ENCODE measurements at regions not wholly inside any gene's neighbourhood (a gene's known extent, or its start where the extent isn't known, plus 50 kb on each side); places are given as distances from the start of the nearest gene placed in this dataset.
"Not testable (repeated sequence)": the region's sequence is repeated elsewhere in the genome, so short reads cannot be mapped to it uniquely, and the experiment has no call there.

GRCh38 chr2:133641942-133642725 is 73.9 kb upstream of the NCKAP5 start:
- Histone ChIP-seq H3K9me3 (ENCODE audit: insufficient read depth, low read length) (no peaks in the 10 kb centered on the region), H3K4me1 (ENCODE audit: insufficient read depth, insufficient read length) (no peaks in the 10 kb centered on the region), H3K27me3 (ENCODE audit: insufficient read depth, insufficient read length) (no peaks in the 10 kb centered on the region), H3K36me3 (ENCODE audit: insufficient read depth, insufficient read length, low read length) (no peaks in the 10 kb centered on the region), H3K4me3 (ENCODE audit: insufficient read length, low read depth) (no peak overlapping the region), H3K9ac (ENCODE audit: insufficient read length, low read depth) (no peak overlapping the region)
- TF ChIP-seq SUZ12 (IDR thresholded peaks at IDR 0.05; ENCODE audit: extremely low read depth, insufficient read depth, insufficient read length) (no peak), YY1 (IDR thresholded peaks at IDR 0.05; ENCODE audit: insufficient read depth, insufficient read length) (no peak), ZNF274 (IDR thresholded peaks at IDR 0.05; ENCODE audit: low read depth, low read length) (no peak)
- DNase-seq (ENCODE audit: low read depth, low spot score): no peak

- Histone ChIP-seq H3K9me3 (ENCODE audit: insufficient read depth, low read length) (no peaks in the 10 kb centered on the region), H3K4me3 (ENCODE audit: insufficient read length, low read depth) (no peak overlapping the region), H3K9ac (ENCODE audit: insufficient read length, low read depth) (no peak overlapping the region), H3K4me1 (ENCODE audit: insufficient read depth, insufficient read length) (no peaks in the 10 kb centered on the region), H3K27me3 (ENCODE audit: insufficient read depth, insufficient read length) (no peaks in the 10 kb centered on the region), H3K36me3 (ENCODE audit: insufficient read depth, insufficient read length, low read length) (no peaks in the 10 kb centered on the region)
- no peak for TF ChIP-seq SUZ12 (IDR thresholded peaks at IDR 0.05; ENCODE audit: extremely low read depth, insufficient read depth, insufficient read length)
- no peak for TF ChIP-seq YY1 (IDR thresholded peaks at IDR 0.05; ENCODE audit: insufficient read depth, insufficient read length)
- TF ChIP-seq ZNF274 (IDR thresholded peaks at IDR 0.05; ENCODE audit: low read depth, low read length): no peak
- no peak for DNase-seq (ENCODE audit: low read depth, low spot score)
These were observed 74.5 kb upstream of the NCKAP5 start for GRCh38 chr2:133642791-133643191.

GRCh38 chr2:133643863-133644262 is 75.6 kb upstream of the NCKAP5 start:
- H3K36me3 ChIP-seq (ENCODE audit: insufficient read depth, insufficient read length, low read length): no peaks in the 10 kb centered on the region
- H3K4me1 ChIP-seq (ENCODE audit: insufficient read depth, insufficient read length): no peaks in the 10 kb centered on the region
- H3K4me3 ChIP-seq (ENCODE audit: insufficient read length, low read depth): no peak overlapping the region
- H3K9ac ChIP-seq (ENCODE audit: insufficient read length, low read depth): no peak overlapping the region
- no peak for DNase-seq (ENCODE audit: low read depth, low spot score)
- no peak for TF ChIP-seq SUZ12 (IDR thresholded peaks at IDR 0.05; ENCODE audit: extremely low read depth, insufficient read depth, insufficient read length)
- no peak for TF ChIP-seq YY1 (IDR thresholded peaks at IDR 0.05; ENCODE audit: insufficient read depth, insufficient read length)
- no peak for TF ChIP-seq ZNF274 (IDR thresholded peaks at IDR 0.05; ENCODE audit: low read depth, low read length)
- H3K27me3 ChIP-seq (ENCODE audit: insufficient read depth, insufficient read length): no peaks in the 10 kb centered on the region
- H3K9me3 ChIP-seq (ENCODE audit: insufficient read depth, low read length): no peaks in the 10 kb centered on the region

DNA sequence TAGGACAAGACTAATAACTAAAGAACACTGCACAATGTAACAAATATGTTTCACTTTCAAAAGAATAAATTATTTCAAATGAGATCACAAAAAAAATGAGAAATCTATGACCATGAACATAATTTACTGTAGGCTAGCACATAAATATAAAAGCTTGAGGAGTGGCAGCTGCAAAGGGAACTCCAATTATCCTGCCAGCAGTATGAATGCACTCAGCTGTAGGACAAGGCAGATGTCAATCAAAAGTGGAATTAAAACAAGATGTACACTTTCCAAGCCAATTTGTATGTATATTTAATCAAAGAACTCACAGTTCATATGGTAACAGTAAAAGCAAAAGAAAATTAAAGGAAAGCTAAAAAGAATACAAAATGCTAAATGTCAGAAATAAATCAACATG is 76.6 kb upstream of the NCKAP5 start:
- DNase-seq (ENCODE audit: low read depth, low spot score): no peak
- Histone ChIP-seq H3K9me3 (ENCODE audit: insufficient read depth, low read length) (no peaks in the 10 kb centered on the region; the same call in 1 of the 2 replicates), H3K4me3 (ENCODE audit: insufficient read length, low read depth) (no peak overlapping the region), H3K36me3 (ENCODE audit: insufficient read depth, insufficient read length, low read length) (no peaks in the 10 kb centered on the region), H3K27me3 (ENCODE audit: insufficient read depth, insufficient read length) (no peaks in the 10 kb centered on the region), H3K9ac (ENCODE audit: insufficient read length, low read depth) (no peak overlapping the region), H3K4me1 (ENCODE audit: insufficient read depth, insufficient read length) (no peaks in the 10 kb centered on the region)
- TF ChIP-seq YY1 (IDR thresholded peaks at IDR 0.05; ENCODE audit: insufficient read depth, insufficient read length) (no peak), ZNF274 (IDR thresholded peaks at IDR 0.05; ENCODE audit: low read depth, low read length) (no peak), SUZ12 (IDR thresholded peaks at IDR 0.05; ENCODE audit: extremely low read depth, insufficient read depth, insufficient read length) (no peak)

DNA sequence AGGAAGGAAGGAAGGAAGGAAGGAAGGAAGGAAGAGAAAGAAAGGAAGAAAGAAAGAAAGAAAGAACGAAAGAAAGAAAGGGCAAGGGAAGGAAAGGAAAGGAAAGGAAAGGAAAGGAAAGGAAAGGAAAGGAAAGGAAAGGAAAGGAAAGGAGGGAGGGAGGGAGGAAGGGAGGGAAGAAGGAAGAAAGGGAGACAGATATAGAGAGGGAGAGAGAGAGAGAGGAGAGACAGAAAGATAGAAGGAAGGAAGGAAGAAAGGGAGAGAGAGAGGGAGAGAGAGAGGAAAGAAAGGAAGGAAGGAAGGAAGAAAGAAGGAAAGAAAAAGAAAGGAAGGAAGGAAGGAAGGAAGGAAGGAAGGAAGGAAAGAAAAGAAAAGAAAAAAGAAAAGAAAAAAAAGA is 79.1 kb upstream of the NCKAP5 start:
- not testable (repeated sequence) for H3K9ac ChIP-seq (ENCODE audit: insufficient read length, low read depth); H3K4me3 ChIP-seq (ENCODE audit: insufficient read length, low read depth); H3K9me3 ChIP-seq (ENCODE audit: insufficient read depth, low read length); H3K27me3 ChIP-seq (ENCODE audit: insufficient read depth, insufficient read length); DNase-seq (ENCODE audit: low read depth, low spot score); H3K4me1 ChIP-seq (ENCODE audit: insufficient read depth, insufficient read length); H3K36me3 ChIP-seq (ENCODE audit: insufficient read depth, insufficient read length, low read length)

DNA sequence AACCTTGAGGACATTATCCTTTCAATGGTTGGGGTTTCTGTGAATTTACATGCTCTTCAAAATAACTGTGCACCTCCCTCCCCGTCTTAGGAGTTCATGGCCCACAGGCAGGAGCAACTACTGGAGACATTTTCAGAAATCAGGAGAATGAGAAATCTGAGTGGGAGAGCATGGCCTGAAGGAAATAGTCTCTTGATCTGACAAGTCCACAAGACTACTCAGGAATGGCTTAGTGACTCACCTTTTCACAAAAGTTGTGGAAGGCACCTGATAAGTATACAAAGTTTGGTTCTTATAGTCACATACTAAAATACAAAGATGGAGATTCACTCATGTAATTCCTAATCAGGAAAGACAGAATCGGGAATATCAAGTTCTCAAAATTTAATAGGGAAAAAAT is 83.6 kb upstream of the NCKAP5 start:
- Histone ChIP-seq H3K4me3 (ENCODE audit: insufficient read length, low read depth) (no peak overlapping the region), H3K9ac (ENCODE audit: insufficient read length, low read depth) (no peak overlapping the region), H3K27me3 (ENCODE audit: insufficient read depth, insufficient read length) (no peaks in the 10 kb centered on the region), H3K4me1 (ENCODE audit: insufficient read depth, insufficient read length) (no peaks in the 10 kb centered on the region), H3K9me3 (ENCODE audit: insufficient read depth, low read length) (no peaks in the 10 kb centered on the region; the same call in 1 of the 2 replicates), H3K36me3 (ENCODE audit: insufficient read depth, insufficient read length, low read length) (no peaks in the 10 kb centered on the region)
- TF ChIP-seq SUZ12 (IDR thresholded peaks at IDR 0.05; ENCODE audit: extremely low read depth, insufficient read depth, insufficient read length) (no peak), ZNF274 (IDR thresholded peaks at IDR 0.05; ENCODE audit: low read depth, low read length) (no peak), YY1 (IDR thresholded peaks at IDR 0.05; ENCODE audit: insufficient read depth, insufficient read length) (no peak)
- no peak for DNase-seq (ENCODE audit: low read depth, low spot score)

- H3K4me3 ChIP-seq (ENCODE audit: insufficient read length, low read depth): no peak overlapping the region
- no peak for TF ChIP-seq YY1 (IDR thresholded peaks at IDR 0.05; ENCODE audit: insufficient read depth, insufficient read length)
- TF ChIP-seq ZNF274 (IDR thresholded peaks at IDR 0.05; ENCODE audit: low read depth, low read length): no peak
- H3K4me1 ChIP-seq (ENCODE audit: insufficient read depth, insufficient read length): no peaks in the 10 kb centered on the region
- no peak for DNase-seq (ENCODE audit: low read depth, low spot score)
- H3K9me3 ChIP-seq (ENCODE audit: insufficient read depth, low read length): no peaks in the 10 kb centered on the region; the same call in 1 of the 2 replicates
- H3K27me3 ChIP-seq (ENCODE audit: insufficient read depth, insufficient read length): no peaks in the 10 kb centered on the region
- H3K36me3 ChIP-seq (ENCODE audit: insufficient read depth, insufficient read length, low read length): no peaks in the 10 kb centered on the region
- H3K9ac ChIP-seq (ENCODE audit: insufficient read length, low read depth): no peak overlapping the region
These were observed 84.1 kb upstream of the NCKAP5 start for GRCh38 chr2:133652398-133652797.
